HepG2 (cell line): ENCODE measurements at regions not wholly inside any gene's neighbourhood (a gene's known extent, or its start where the extent isn't known, plus 50 kb on each side); places are given as distances from the start of the nearest gene placed in this dataset.

ENCODE experiments used
- ATAC-seq: fragments of 200-7000 bp; cut with Tn5 transposase; 3 replicates; pipeline ENCODE4 v1.9.1; 2020; ENCODE audit warnings: mild to moderate bottlenecking, moderate library complexity
- BruUV-seq: library from RNA; stranded (reverse); fragments of 400-500 nt; replicated peaks from 2 replicates; lab custom pipeline; 2021; lab: Mats Ljungman, UMichigan
- CTCF ChIA-PET: fragments of 300-600 bp; formaldehyde crosslinking; extraction: SDS; loops from one replicate; lab custom pipeline; 2021; ENCODE audit warnings: low total read pairs, inconsistent platforms, low intra/inter-chr PET ratio; lab: Yijun Ruan, JAX
- POLR2A ChIA-PET: fragments of 350-600 bp; sonication (Branson Sonifier 250); formaldehyde crosslinking; loops from one replicate; lab custom pipeline; 2020; ENCODE audit warnings: antibody characterized with exemption, inconsistent platforms; lab: Yijun Ruan, JAX
- DNase-seq: peaks from one replicate; pipeline ENCODE4 v3.0.0-alpha.2; 2015; ENCODE audit warnings: low spot score
- FAIRE-seq: peaks from 3 replicates; lab custom pipeline; 2011; peaks lifted over from hg19 to GRCh38; lab: Jason Lieb, UNC
- H2AFZ ChIP-seq: one replicate; pipeline ENCODE4 v1.6.1; 2011; ENCODE audit warnings: low read length, inconsistent platforms
- H3K27ac ChIP-seq: fragments of 300-600 bp; 3 replicates; pipeline ENCODE4 v1.8.0; 2011; ENCODE audit warnings: mixed run types, mild to moderate bottlenecking, mixed read lengths, low read length, inconsistent platforms; ENCODE audit not compliant: insufficient read depth; ENCODE audit errors: extremely low read length
- H3K27me3 ChIP-seq, 2 experiments: fragments of 200-600 bp in 1 of 2; 2 replicates in 1 of 2; 3 replicates in 1 of 2; pipeline versions ENCODE4 v1.6.0 to v1.8.0; 2011; ENCODE audit warnings: low read length in 2 of 2, mild to moderate bottlenecking in 2 of 2, moderate library complexity in 2 of 2, inconsistent platforms in 1 of 2; ENCODE audit not compliant: insufficient read depth in 2 of 2, control insufficient read depth in 1 of 2
- H3K36me3 ChIP-seq, 2 experiments: fragments of 200-600 bp in 1 of 2; replicated peaks in 1 of 2; 2 replicates in 1 of 2; 3 replicates in 1 of 2; pipeline versions ENCODE4 v1.5.1 to v1.8.0; 2011; ENCODE audit warnings: low read length in 2 of 2, inconsistent platforms in 1 of 2; ENCODE audit not compliant: insufficient read depth in 2 of 2, control insufficient read depth in 1 of 2
- H3K4me1 ChIP-seq: 2 replicates; pipeline ENCODE4 v1.5.1; 2012; ENCODE audit warnings: low read length, inconsistent platforms; ENCODE audit not compliant: insufficient read depth
- H3K4me2 ChIP-seq: 2 replicates; pipeline ENCODE4 v1.6.0; 2011; ENCODE audit warnings: low read depth, low read length, inconsistent platforms
- H3K4me3 ChIP-seq, 3 experiments: fragments of 200-600 bp in 1 of 3; sonication (generic), shearing (Covaris generic) in 1 of 3; replicated peaks in 1 of 3; 2 replicates each; pipeline ENCODE4 v1.5.1; 2011 to 2016; ENCODE audit warnings: low read length in 3 of 3, inconsistent platforms in 2 of 3, low read depth in 2 of 3, mild to moderate bottlenecking in 2 of 3, control low read depth in 1 of 3, mixed read lengths in 1 of 3; ENCODE audit not compliant: insufficient read depth in 1 of 3
- H3K79me2 ChIP-seq: one replicate; pipeline ENCODE4 v1.6.1; 2011; ENCODE audit warnings: low read length, inconsistent platforms; ENCODE audit not compliant: insufficient read depth
- H3K9ac ChIP-seq: 2 replicates; pipeline ENCODE4 v1.6.0; 2011; ENCODE audit warnings: mild to moderate bottlenecking, low read depth, low read length, inconsistent platforms; ENCODE audit not compliant: insufficient read depth
- H3K9me3 ChIP-seq: 2 replicates; pipeline ENCODE4 v1.5.1; 2012; ENCODE audit warnings: mild to moderate bottlenecking, low read length
- H4K20me1 ChIP-seq: 2 replicates; pipeline ENCODE4 v1.6.0; 2011; ENCODE audit warnings: inconsistent platforms, mild to moderate bottlenecking, low read length, moderate library complexity; ENCODE audit not compliant: insufficient read depth
- ETV6 ChIP-seq: sonication (generic); formaldehyde crosslinking; conservative IDR thresholded peaks from 2 replicates; pipeline ENCODE4 v1.4.0; 2020; ENCODE audit warnings: missing genetic modification reagents
- NR2F1 ChIP-seq, 2 experiments: fragments of 450-650 bp in 1 of 2; formaldehyde crosslinking in 1 of 2; IDR thresholded peaks; 2 replicates each; pipeline versions ENCODE4 v1.5.0 to v1.6.1; 2016 to 2020; ENCODE audit warnings: mild to moderate bottlenecking in 1 of 2, missing compliant biosample characterization in 1 of 2, missing genetic modification reagents in 1 of 2, moderate library complexity in 1 of 2
- RARA ChIP-seq: IDR thresholded peaks from 2 replicates; pipeline ENCODE4 v1.6.1; 2016; ENCODE audit warnings: missing genetic modification reagents, missing compliant biosample characterization
- SALL1 ChIP-seq: sonication (generic); formaldehyde crosslinking; IDR thresholded peaks from 2 replicates; pipeline ENCODE4 v1.8.0; 2022; ENCODE audit warnings: mild to moderate bottlenecking, missing genetic modification reagents
- SMAD1 ChIP-seq: sonication (generic); formaldehyde crosslinking; IDR thresholded peaks from 2 replicates; pipeline ENCODE4 v1.4.0; 2020; ENCODE audit warnings: missing genetic modification reagents, low read depth, mild to moderate bottlenecking, borderline replicate concordance
- SOX5 ChIP-seq: IDR thresholded peaks from 2 replicates; pipeline ENCODE4 v1.6.1; 2016; ENCODE audit warnings: borderline replicate concordance
- SOX6 ChIP-seq, 2 experiments: fragments of 450-650 bp in 1 of 2; sonication (generic) in 1 of 2; formaldehyde crosslinking in 1 of 2; IDR thresholded peaks; 2 replicates each; pipeline versions ENCODE4 v1.4.0 to v1.6.1; 2017 to 2020; ENCODE audit warnings: antibody characterized with exemption in 1 of 2, mild to moderate bottlenecking in 1 of 2, missing genetic modification reagents in 1 of 2
- TCF7 ChIP-seq: sonication (generic); IDR thresholded peaks from 2 replicates; pipeline ENCODE4 v1.6.1; 2016; ENCODE audit warnings: antibody characterized with exemption, low read depth
- TRIM24 ChIP-seq: sonication (generic); formaldehyde crosslinking; IDR thresholded peaks from 2 replicates; pipeline ENCODE4 v1.8.0; 2022; ENCODE audit warnings: mild to moderate bottlenecking, missing genetic modification reagents
- ZBED4 ChIP-seq: sonication (generic); formaldehyde crosslinking; IDR thresholded peaks from 2 replicates; pipeline ENCODE4 v1.4.0; 2020; ENCODE audit warnings: missing genetic modification reagents, borderline replicate concordance
- ZNF256 ChIP-seq: sonication (generic); formaldehyde crosslinking; conservative IDR thresholded peaks from 2 replicates; pipeline ENCODE4 v1.4.0; 2020; ENCODE audit warnings: missing genetic modification reagents
- ZNF337 ChIP-seq: sonication (generic); formaldehyde crosslinking; IDR thresholded peaks from 2 replicates; pipeline ENCODE4 v1.5.1; 2020; ENCODE audit warnings: missing genetic modification reagents, low read depth, mild to moderate bottlenecking, borderline replicate concordance
- ZNF350 ChIP-seq: sonication (generic); formaldehyde crosslinking; IDR thresholded peaks from 2 replicates; pipeline ENCODE4 v1.4.0; 2020; ENCODE audit warnings: mild to moderate bottlenecking, low read depth, missing genetic modification reagents, borderline replicate concordance
- ZNF557 ChIP-seq: sonication (generic); formaldehyde crosslinking; IDR thresholded peaks from 2 replicates; pipeline ENCODE4 v1.4.0; 2020; ENCODE audit warnings: missing genetic modification reagents
- WGBS: methylation state at CpG from one replicate; pipeline ENCODE4 v1.1.6; 2017; ENCODE audit warnings: low lambda C conversion rate; 5-methylcytosine and 5-hydroxymethylcytosine counted together
- in situ Hi-C: cut with HindIII; loops from 2 replicates; pipeline ENCODE4 v1.10.0; 2017; ENCODE audit warnings: low pct_unique_long_range_greater_than_20kb; ENCODE audit not compliant: extremely low pct_ligation_motif_present
- intact Hi-C: fragments of 100-400 bp; cut with micrococcal nuclease; formaldehyde crosslinking; loops from one replicate; pipeline ENCODE4 v1.10.0; 2022; ENCODE audit not compliant: unreplicated experiment

- in situ Hi-C loops, result no loop called here
- H3K27ac ChIP-seq, result no peak overlapping the region
- TF ChIP-seq ZNF350 (CRISPR knock-in tag), result no peak
- no peak for TF ChIP-seq ZBED4 (CRISPR knock-in tag)
- TF ChIP-seq SOX6 (IDR thresholded peaks at IDR 0.05), result no peak
- peak; percentile 86 for TF ChIP-seq SOX6 (CRISPR knock-in tag; IDR thresholded peaks at IDR 0.05)
- peak in 1 of 2 experiments; percentile 27; a peak in 1 of 4 replicates for TF ChIP-seq NR2F1 (CRISPR knock-in tag; IDR thresholded peaks at IDR 0.05)
- TF ChIP-seq ZNF557 (CRISPR knock-in tag), result no peak
- peak; percentile 86; the same call in 1 of the 2 replicates for TF ChIP-seq SOX5 (CRISPR knock-in tag)
- no peak for TF ChIP-seq ZNF256
- peak; percentile 59; the same call in 1 of the 2 replicates for TF ChIP-seq RARA
- 0 out of 2 replicates have a peak, but pooled peaks have one; percentile 18 for TF ChIP-seq TCF7
- no peak for TF ChIP-seq TRIM24 (CRISPR knock-in tag)
- TF ChIP-seq ETV6, result no peak
- TF ChIP-seq SMAD1, result no peak
- TF ChIP-seq ZNF337 (CRISPR knock-in tag), result no peak
- TF ChIP-seq SALL1 (CRISPR knock-in tag), result peak; percentile 55
These were observed 200.7 kb upstream of the POU3F1 start for GRCh38 chr1:38246955-38247952.

More at GRCh38 chr1:38246955-38247952, 200.7 kb upstream of the POU3F1 start:
- no peaks in the 10 kb centered on the region for H3K79me2 ChIP-seq
- H2AFZ ChIP-seq, result no peak overlapping the region
- no peaks in the 10 kb centered on the region for H4K20me1 ChIP-seq
- H3K4me3 ChIP-seq, result peak overlapping the region in 2 of 3 experiments; percentile 18 to 46; a peak in 3 of 6 replicates
- ATAC-seq (peak; percentile 66), DNase-seq (peak; percentile 46), FAIRE-seq (peak; percentile 60)
- peak overlapping the region; percentile 74 for H3K4me2 ChIP-seq
- no peaks in the 10 kb centered on the region for H3K9me3 ChIP-seq
- no peak overlapping the region for H3K9ac ChIP-seq
- WGBS, result 20% methylated on average over 22 of the region's 24 CpGs
- ChIA-PET CTCF (no interaction called here), POLR2A (interaction anchor here (1.1 kb wide), 1 partner anchor 40 kb away, joined by 3 read pairs; no protein-coding TSS in a partner anchor)
- H3K4me1 ChIP-seq, result peaks cover 23% of the 10 kb centered on the region
- intact Hi-C loops, result loop anchor here (10.0 kb wide), 1 partner anchor 568 kb away; no protein-coding TSS in a partner anchor
- H3K27me3 ChIP-seq, result peaks cover 5 to 41% of the 10 kb centered on the region in 2 experiments; a peak in 4 of 5 replicates
- no peaks in the 10 kb centered on the region for H3K36me3 ChIP-seq
- no TSS peak for BruUV-seq
